ENCODE measurements at regions not wholly inside any gene's neighbourhood (a gene's known extent, or its start where the extent isn't known, plus 50 kb on each side); places are given as distances from the start of the nearest gene placed in this dataset.
A peak's percentile ranks its signal among the peaks of the same experiment; 100 is the strongest.
"Not testable (repeated sequence)": the region's sequence is repeated elsewhere in the genome, so short reads cannot be mapped to it uniquely, and the experiment has no call there.

GRCh38 chr1:189803364-189803763, 674.3 kb downstream of the BRINP3 start:
- no peak for DNase-seq (ENCODE audit: low read depth, low spot score)

GRCh38 chr1:189804352-189804751, 673.3 kb downstream of the BRINP3 start:
- DNase-seq (ENCODE audit: low read depth, low spot score) = no peak

DNA sequence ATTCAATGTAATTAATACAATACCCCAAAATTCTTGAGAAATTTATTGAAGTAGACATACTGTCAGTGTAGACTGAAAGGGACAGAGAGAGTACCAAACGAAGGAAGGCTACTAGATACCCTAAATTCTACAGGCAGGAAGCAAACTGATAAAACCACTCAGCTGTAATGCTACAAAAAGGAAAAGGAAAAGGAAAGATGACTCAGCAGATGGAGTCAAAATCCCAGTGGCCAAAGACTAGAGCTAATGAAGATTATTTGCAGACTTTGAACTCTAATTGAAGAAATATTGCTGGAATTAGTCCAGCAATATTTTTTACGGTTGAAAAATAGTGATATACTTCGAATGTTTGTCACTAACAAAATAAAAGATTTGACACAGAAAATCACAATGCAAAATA, 671.9 kb downstream of the BRINP3 start:
- DNase-seq (ENCODE audit: low read depth, low spot score) = no peak

DNA sequence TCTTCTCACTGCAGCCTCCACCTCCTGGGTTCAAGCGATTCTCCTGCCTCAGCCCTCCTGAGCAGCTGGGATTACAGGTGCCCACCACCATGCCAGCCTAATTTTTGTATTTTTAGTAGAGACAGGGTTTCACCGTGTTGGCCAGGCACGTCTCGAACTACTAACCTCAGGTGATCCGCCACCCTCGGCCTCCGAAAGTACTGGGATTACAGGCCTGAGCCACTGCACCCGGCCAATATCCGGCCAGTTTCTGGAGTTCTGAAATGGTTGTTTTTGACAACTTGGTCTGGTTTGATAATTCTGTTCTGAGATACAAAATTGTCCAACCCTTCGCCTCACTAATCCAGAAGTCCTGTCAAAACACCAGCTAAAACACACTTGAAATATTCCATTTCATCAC, 667.0 kb downstream of the BRINP3 start:
- not testable (repeated sequence) for DNase-seq (ENCODE audit: low read depth, low spot score)

- DNase-seq (ENCODE audit: low read depth, low spot score) = no peak
Measured at GRCh38 chr1:189811960-189812359, 665.7 kb downstream of the BRINP3 start.

- DNase-seq (ENCODE audit: low read depth, low spot score) = no peak
Measured at GRCh38 chr1:189816558-189816957, 661.1 kb downstream of the BRINP3 start.

GRCh38 chr1:189819751-189820150, 657.9 kb downstream of the BRINP3 start:
- DNase-seq (ENCODE audit: low read depth, low spot score) = no peak

- peak; percentile 12 for DNase-seq (ENCODE audit: low read depth, low spot score)
Measured at GRCh38 chr1:189821833-189822232, 655.8 kb downstream of the BRINP3 start.

GRCh38 chr1:189834813-189835212, 642.9 kb downstream of the BRINP3 start:
- no peak for DNase-seq (ENCODE audit: low read depth, low spot score)

- DNase-seq (ENCODE audit: low read depth, low spot score) = no peak
Measured at GRCh38 chr1:189847613-189848012, 630.1 kb downstream of the BRINP3 start.

- peak; percentile 16 for DNase-seq (ENCODE audit: low read depth, low spot score)
Measured at GRCh38 chr1:189851806-189852367, 625.8 kb downstream of the BRINP3 start.

DNA sequence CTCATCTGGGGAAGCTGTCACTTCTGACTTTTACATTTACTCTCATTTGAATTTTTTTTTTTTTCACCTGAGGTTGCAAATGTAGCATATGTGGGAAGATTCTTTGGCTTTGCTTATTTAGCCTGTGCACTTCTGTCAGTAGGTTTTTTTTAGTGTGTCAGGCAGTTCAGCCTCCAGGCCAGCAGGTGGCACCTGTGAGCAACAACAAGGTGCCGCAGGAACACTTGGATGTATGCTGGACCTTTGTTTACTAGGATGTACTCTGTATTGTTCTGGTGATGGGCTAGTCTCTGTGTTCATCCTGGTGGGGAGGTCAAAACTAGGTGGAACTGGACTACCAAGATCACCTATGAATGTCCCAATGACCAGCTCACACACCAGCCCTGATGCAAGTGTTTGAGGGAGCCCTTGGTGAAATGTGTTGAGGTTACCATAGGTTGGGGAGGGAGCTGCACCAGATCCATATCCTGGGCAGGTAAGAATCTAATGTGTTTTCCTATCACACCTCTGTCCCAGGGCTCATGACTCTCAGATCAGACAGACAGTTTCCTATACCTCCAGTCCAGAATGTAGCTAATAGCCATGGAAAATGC, 618.2 kb downstream of the BRINP3 start:
- peak; percentile 5 for DNase-seq (ENCODE audit: low read depth, low spot score)

- no peak for DNase-seq (ENCODE audit: low read depth, low spot score)
Measured at GRCh38 chr1:189866606-189867005, 611.1 kb downstream of the BRINP3 start.

- DNase-seq (ENCODE audit: low read depth, low spot score) = no peak
Measured at GRCh38 chr1:189868021-189868420, 609.6 kb downstream of the BRINP3 start.

GRCh38 chr1:189874715-189875435, 602.8 kb downstream of the BRINP3 start:
- DNase-seq (ENCODE audit: low read depth, low spot score) = no peak

GRCh38 chr1:189880135-189880534, 597.5 kb downstream of the BRINP3 start:
- no peak for DNase-seq (ENCODE audit: low read depth, low spot score)

- no peak for DNase-seq (ENCODE audit: low read depth, low spot score)
Measured at GRCh38 chr1:189899686-189900425, 577.8 kb downstream of the BRINP3 start.

DNA sequence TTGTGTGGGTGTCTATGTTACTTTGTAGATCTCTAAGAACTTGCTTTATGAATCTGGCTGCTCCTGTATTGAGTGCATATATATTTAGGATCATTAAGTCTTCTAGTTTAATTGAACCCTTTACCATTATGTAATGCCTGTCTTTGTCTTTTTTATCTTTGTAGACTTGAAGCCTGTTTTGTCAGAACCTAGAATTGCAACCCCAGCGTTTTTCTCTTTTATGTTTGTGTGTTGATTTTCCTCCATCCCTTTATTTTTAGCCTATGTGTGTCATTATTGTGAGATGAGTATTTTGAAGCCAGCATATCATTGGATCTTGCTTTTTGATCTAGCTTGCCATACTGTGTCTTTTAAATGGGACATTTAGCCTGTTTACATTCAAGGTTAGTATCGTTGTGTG, 573.2 kb downstream of the BRINP3 start:
- DNase-seq (ENCODE audit: low read depth, low spot score) = no peak

DNA sequence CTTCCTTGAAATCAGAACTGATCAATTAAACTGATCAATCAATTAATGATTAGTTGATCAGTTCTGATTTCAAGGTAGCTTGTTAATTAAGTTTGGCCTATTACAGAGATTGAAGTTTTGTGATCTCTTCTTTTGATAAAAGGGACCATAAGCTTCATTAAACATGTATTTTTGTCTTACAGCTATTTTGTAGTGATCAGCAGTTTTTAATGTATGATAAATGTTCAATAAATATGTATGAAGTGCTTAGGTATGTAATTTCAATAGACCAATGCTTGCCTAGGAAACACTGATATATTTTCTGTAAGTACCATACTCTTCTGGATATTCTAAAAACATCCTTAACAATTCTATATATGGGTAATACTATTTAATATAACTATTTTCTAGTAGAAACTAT, 569.6 kb downstream of the BRINP3 start:
- DNase-seq (ENCODE audit: low read depth, low spot score) = no peak

- no peak for DNase-seq (ENCODE audit: low read depth, low spot score)
Measured at GRCh38 chr1:189921613-189922012, 556.1 kb downstream of the BRINP3 start.

- no peak for DNase-seq (ENCODE audit: low read depth, low spot score)
Measured at GRCh38 chr1:189927641-189928040, 550.0 kb downstream of the BRINP3 start.

DNA sequence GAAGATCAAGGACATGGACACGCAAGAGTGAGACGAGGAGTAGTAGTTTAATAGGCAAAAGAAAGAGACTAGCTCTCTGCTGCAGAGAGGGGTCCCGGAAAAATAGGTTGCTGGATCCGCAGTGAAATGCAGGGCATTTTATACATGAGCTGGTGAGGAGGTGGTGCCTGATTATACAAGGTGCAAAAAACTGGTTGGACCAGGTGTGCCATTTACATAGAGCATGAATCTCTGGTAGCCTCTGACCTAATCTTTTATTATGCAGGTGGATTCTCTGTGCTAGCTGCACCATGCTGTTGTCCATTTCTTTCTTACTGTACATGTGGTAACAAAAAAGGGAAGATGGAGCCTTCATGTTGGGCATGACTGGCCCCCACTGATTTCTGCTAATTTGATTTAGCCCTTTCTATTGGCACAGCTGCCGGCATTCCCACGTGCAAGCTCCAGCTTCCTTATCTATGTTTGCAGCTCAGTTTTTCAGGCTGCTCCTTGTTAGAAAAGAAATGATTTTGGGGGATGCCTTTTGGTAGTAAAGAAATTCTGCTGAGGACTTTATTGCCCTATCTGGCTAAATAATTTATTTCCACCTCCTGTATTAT, 548.1 kb downstream of the BRINP3 start:
- DNase-seq (ENCODE audit: low read depth, low spot score) = no peak
